HG02588 (cell line): ENCODE measurements at regions not wholly inside any gene's neighbourhood (a gene's known extent, or its start where the extent isn't known, plus 50 kb on each side); places are given as distances from the start of the nearest gene placed in this dataset.

ENCODE experiments used
- ATAC-seq: cut with Tn5 transposase; IDR thresholded peaks from one replicate; pipeline ENCODE4 v1.9.1; 2021; ENCODE audit warnings: mild to moderate bottlenecking, moderate library complexity; ENCODE audit not compliant: unreplicated experiment

GRCh38 chr10:2745666-2746065, 321.7 kb upstream of the PFKP start:
- no peak for ATAC-seq

- ATAC-seq: no peak
Measured at GRCh38 chr10:2744547-2745200, 322.7 kb upstream of the PFKP start.

GRCh38 chr10:2734603-2735002, 332.7 kb upstream of the PFKP start:
- no peak for ATAC-seq

GRCh38 chr10:2733278-2733963, 333.9 kb upstream of the PFKP start:
- ATAC-seq: no peak

GRCh38 chr10:2731940-2732339, 335.4 kb upstream of the PFKP start:
- ATAC-seq: no peak

GRCh38 chr10:2729197-2729596, 338.2 kb upstream of the PFKP start:
- ATAC-seq: no peak

- no peak for ATAC-seq
Measured at GRCh38 chr10:2728087-2728486, 339.3 kb upstream of the PFKP start.

GRCh38 chr10:2716596-2716995, 350.8 kb upstream of the PFKP start:
- no peak for ATAC-seq

GRCh38 chr10:2714597-2714996, 352.8 kb upstream of the PFKP start:
- ATAC-seq: no peak

GRCh38 chr10:2703953-2704352, 363.4 kb upstream of the PFKP start:
- ATAC-seq: no peak

GRCh38 chr10:2701802-2702201, 365.5 kb upstream of the PFKP start:
- ATAC-seq: no peak

GRCh38 chr10:2700626-2701305, 366.6 kb upstream of the PFKP start:
- ATAC-seq: peak; percentile 89

GRCh38 chr10:2688958-2689357, 378.4 kb upstream of the PFKP start:
- ATAC-seq: no peak

GRCh38 chr10:2686691-2687090, 380.7 kb upstream of the PFKP start:
- ATAC-seq: no peak

GRCh38 chr10:2682491-2682890, 384.9 kb upstream of the PFKP start:
- ATAC-seq: no peak

GRCh38 chr10:2681891-2682290, 385.5 kb upstream of the PFKP start:
- no peak for ATAC-seq

- no peak for ATAC-seq
Measured at GRCh38 chr10:2680821-2681220, 386.5 kb upstream of the PFKP start.

GRCh38 chr10:2679646-2680045, 387.7 kb upstream of the PFKP start:
- ATAC-seq: no peak

- ATAC-seq: no peak
Measured at GRCh38 chr10:2676455-2676854, 390.9 kb upstream of the PFKP start.

- no peak for ATAC-seq
Measured at GRCh38 chr10:2674451-2674850, 392.9 kb upstream of the PFKP start.

GRCh38 chr10:2670864-2671263, 396.5 kb upstream of the PFKP start:
- ATAC-seq: no peak

GRCh38 chr10:2665772-2666171, 401.6 kb upstream of the PFKP start:
- ATAC-seq: no peak
